H1 (cell line): ENCODE measurements at regions not wholly inside any gene's neighbourhood (a gene's known extent, or its start where the extent isn't known, plus 50 kb on each side); places are given as distances from the start of the nearest gene placed in this dataset.

Source experiments
- E2F6 ChIP-seq: IDR thresholded peaks from 2 replicates; pipeline ENCODE4 v1.6.1; 2012; ENCODE audit warnings: inconsistent platforms
- TF ChIP-seq, protein P1 (sequence below): fragments of 300-600 bp; sonication (generic); IDR thresholded peaks from 2 replicates; pipeline ENCODE4 v1.7.1; 2012; ENCODE audit warnings: low read length, moderate library complexity, mild to moderate bottlenecking, inconsistent platforms; ENCODE audit not compliant: insufficient replicate concordance

- TF ChIP-seq, protein P1, sequence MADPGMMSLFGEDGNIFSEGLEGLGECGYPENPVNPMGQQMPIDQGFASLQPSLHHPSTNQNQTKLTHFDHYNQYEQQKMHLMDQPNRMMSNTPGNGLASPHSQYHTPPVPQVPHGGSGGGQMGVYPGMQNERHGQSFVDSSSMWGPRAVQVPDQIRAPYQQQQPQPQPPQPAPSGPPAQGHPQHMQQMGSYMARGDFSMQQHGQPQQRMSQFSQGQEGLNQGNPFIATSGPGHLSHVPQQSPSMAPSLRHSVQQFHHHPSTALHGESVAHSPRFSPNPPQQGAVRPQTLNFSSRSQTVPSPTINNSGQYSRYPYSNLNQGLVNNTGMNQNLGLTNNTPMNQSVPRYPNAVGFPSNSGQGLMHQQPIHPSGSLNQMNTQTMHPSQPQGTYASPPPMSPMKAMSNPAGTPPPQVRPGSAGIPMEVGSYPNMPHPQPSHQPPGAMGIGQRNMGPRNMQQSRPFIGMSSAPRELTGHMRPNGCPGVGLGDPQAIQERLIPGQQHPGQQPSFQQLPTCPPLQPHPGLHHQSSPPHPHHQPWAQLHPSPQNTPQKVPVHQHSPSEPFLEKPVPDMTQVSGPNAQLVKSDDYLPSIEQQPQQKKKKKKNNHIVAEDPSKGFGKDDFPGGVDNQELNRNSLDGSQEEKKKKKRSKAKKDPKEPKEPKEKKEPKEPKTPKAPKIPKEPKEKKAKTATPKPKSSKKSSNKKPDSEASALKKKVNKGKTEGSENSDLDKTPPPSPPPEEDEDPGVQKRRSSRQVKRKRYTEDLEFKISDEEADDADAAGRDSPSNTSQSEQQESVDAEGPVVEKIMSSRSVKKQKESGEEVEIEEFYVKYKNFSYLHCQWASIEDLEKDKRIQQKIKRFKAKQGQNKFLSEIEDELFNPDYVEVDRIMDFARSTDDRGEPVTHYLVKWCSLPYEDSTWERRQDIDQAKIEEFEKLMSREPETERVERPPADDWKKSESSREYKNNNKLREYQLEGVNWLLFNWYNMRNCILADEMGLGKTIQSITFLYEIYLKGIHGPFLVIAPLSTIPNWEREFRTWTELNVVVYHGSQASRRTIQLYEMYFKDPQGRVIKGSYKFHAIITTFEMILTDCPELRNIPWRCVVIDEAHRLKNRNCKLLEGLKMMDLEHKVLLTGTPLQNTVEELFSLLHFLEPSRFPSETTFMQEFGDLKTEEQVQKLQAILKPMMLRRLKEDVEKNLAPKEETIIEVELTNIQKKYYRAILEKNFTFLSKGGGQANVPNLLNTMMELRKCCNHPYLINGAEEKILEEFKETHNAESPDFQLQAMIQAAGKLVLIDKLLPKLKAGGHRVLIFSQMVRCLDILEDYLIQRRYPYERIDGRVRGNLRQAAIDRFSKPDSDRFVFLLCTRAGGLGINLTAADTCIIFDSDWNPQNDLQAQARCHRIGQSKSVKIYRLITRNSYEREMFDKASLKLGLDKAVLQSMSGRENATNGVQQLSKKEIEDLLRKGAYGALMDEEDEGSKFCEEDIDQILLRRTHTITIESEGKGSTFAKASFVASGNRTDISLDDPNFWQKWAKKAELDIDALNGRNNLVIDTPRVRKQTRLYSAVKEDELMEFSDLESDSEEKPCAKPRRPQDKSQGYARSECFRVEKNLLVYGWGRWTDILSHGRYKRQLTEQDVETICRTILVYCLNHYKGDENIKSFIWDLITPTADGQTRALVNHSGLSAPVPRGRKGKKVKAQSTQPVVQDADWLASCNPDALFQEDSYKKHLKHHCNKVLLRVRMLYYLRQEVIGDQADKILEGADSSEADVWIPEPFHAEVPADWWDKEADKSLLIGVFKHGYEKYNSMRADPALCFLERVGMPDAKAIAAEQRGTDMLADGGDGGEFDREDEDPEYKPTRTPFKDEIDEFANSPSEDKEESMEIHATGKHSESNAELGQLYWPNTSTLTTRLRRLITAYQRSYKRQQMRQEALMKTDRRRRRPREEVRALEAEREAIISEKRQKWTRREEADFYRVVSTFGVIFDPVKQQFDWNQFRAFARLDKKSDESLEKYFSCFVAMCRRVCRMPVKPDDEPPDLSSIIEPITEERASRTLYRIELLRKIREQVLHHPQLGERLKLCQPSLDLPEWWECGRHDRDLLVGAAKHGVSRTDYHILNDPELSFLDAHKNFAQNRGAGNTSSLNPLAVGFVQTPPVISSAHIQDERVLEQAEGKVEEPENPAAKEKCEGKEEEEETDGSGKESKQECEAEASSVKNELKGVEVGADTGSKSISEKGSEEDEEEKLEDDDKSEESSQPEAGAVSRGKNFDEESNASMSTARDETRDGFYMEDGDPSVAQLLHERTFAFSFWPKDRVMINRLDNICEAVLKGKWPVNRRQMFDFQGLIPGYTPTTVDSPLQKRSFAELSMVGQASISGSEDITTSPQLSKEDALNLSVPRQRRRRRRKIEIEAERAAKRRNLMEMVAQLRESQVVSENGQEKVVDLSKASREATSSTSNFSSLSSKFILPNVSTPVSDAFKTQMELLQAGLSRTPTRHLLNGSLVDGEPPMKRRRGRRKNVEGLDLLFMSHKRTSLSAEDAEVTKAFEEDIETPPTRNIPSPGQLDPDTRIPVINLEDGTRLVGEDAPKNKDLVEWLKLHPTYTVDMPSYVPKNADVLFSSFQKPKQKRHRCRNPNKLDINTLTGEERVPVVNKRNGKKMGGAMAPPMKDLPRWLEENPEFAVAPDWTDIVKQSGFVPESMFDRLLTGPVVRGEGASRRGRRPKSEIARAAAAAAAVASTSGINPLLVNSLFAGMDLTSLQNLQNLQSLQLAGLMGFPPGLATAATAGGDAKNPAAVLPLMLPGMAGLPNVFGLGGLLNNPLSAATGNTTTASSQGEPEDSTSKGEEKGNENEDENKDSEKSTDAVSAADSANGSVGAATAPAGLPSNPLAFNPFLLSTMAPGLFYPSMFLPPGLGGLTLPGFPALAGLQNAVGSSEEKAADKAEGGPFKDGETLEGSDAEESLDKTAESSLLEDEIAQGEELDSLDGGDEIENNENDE: no peak
- no peak for TF ChIP-seq E2F6
- TF ChIP-seq, all 59 proteins: peak for 0
Observed at GRCh38 chr14:83455561-83455960, 1921.9 kb upstream of the SEL1L start (continued).
